GM19328 (cell line): ENCODE measurements at regions not wholly inside any gene's neighbourhood (a gene's known extent, or its start where the extent isn't known, plus 50 kb on each side); places are given as distances from the start of the nearest gene placed in this dataset.

Experiments used
- ATAC-seq: cut with Tn5 transposase; IDR thresholded peaks from one replicate; pipeline ENCODE4 v1.9.1; 2021; ENCODE audit warnings: mild to moderate bottlenecking, moderate library complexity; ENCODE audit not compliant: unreplicated experiment

DNA sequence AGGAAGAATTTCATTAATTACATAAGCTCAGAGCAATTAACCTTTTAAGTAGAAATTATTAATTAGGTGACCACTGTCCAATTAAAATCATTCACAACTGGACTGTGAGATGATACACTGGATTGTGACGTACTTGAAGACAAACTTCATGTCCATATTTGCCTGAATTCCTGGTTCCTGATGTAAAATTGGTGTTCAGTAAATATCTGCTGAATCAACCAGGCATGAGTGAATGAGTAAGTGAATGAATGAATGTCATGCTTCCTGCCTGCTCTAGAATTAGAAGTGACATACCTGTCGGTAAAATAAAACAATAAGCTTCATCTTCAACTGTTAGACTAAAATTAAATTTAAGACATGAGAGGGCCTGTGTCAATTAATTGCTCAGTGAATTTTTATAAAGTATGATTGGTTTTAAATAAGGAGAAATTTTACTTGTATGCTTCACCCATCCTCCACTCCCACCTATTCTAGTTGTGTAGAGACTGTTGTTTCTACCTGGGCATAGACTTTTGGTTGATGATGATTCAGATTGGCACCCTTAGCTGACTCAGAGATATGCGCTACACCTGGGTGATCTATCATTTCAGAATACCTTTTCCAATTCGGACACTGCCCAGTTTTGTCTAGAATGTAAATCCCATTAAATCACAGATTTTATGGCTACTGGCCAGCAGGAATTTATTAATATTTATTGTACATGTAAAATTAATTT is 56.9 kb upstream of the PTGS2 start:
- no peak for ATAC-seq

- no peak for ATAC-seq
Measured at GRCh38 chr1:186735463-186735862, 55.2 kb upstream of the PTGS2 start.

GRCh38 chr1:186730951-186731729 is 50.9 kb upstream of the PTGS2 start:
- no peak for ATAC-seq
